HEK293 (cell line): ENCODE measurements at regions not wholly inside any gene's neighbourhood (a gene's known extent, or its start where the extent isn't known, plus 50 kb on each side); places are given as distances from the start of the nearest gene placed in this dataset.

Source experiments
- CTCF ChIA-PET: fragments of 350-600 bp; formaldehyde crosslinking; extraction: SDS; loops from one replicate; lab custom pipeline; 2021; ENCODE audit warnings: antibody characterized with exemption; lab: Yijun Ruan, JAX
- POLR2A ChIA-PET: fragments of 300-600 bp; formaldehyde crosslinking; extraction: SDS; loops from one replicate; lab custom pipeline; 2020; ENCODE audit warnings: antibody characterized with exemption, inconsistent platforms; lab: Yijun Ruan, JAX
- H3K27ac ChIP-seq: fragments of 200-500 bp; sonication (Bioruptor generic); 2 replicates; pipeline ENCODE4 v1.5.1; 2014; ENCODE audit warnings: low read depth, low read length, control low read depth, inconsistent platforms; ENCODE audit errors: extremely low read depth
- H3K36me3 ChIP-seq, 2 experiments: fragments of 200-500 bp in 1 of 2; sonication (Bioruptor generic) in 1 of 2; 1 replicate in 1 of 2; 2 replicates in 1 of 2; pipeline ENCODE4 v1.5.1; 2014 to 2017; ENCODE audit warnings: inconsistent platforms in 2 of 2, low read length in 2 of 2; ENCODE audit not compliant: control insufficient read depth in 2 of 2, insufficient read depth in 1 of 2
- H3K4me1 ChIP-seq: fragments of 200-500 bp; sonication (Bioruptor generic); 2 replicates; pipeline ENCODE4 v1.5.1; 2014; ENCODE audit warnings: mild to moderate bottlenecking, low read length, inconsistent platforms; ENCODE audit not compliant: control insufficient read depth, insufficient read depth
- H3K4me3 ChIP-seq: 2 replicates; pipeline ENCODE4 v1.5.1; 2011; ENCODE audit warnings: low read depth, mild to moderate bottlenecking, control low read depth, low read length, moderate library complexity
- H3K9me3 ChIP-seq: fragments of 200-500 bp; sonication (Bioruptor generic); 2 replicates; pipeline ENCODE4 v1.5.1; 2014; ENCODE audit warnings: low read depth, low read length, inconsistent platforms; ENCODE audit not compliant: control insufficient read depth, insufficient read depth
- ATF2 ChIP-seq: fragments of 450-650 bp; formaldehyde crosslinking; IDR thresholded peaks from 2 replicates; pipeline ENCODE4 v1.5.1; 2016; ENCODE audit warnings: missing biosample characterization, missing genetic modification characterization, low read depth
- BCL11A ChIP-seq: fragments of 450-650 bp; formaldehyde crosslinking; IDR thresholded peaks from 2 replicates; pipeline ENCODE4 v1.5.1; 2016; ENCODE audit warnings: low read depth, missing biosample characterization, missing genetic modification characterization
- GLI2 ChIP-seq: fragments of 450-650 bp; formaldehyde crosslinking; IDR thresholded peaks from 2 replicates; pipeline ENCODE4; 2017; ENCODE audit warnings: missing biosample characterization, missing genetic modification characterization, low read depth, borderline replicate concordance
- HOXD13 ChIP-seq: sonication (generic); formaldehyde crosslinking; IDR thresholded peaks from 2 replicates; pipeline ENCODE4 v1.8.0; 2022; ENCODE audit warnings: missing genetic modification reagents, borderline replicate concordance
- KLF1 ChIP-seq: fragments of 450-650 bp; formaldehyde crosslinking; IDR thresholded peaks from 2 replicates; pipeline ENCODE4 v1.5.1; 2016; ENCODE audit warnings: missing biosample characterization, missing genetic modification characterization
- KLF16 ChIP-seq: fragments of 450-650 bp; formaldehyde crosslinking; IDR thresholded peaks from 2 replicates; pipeline ENCODE4 v1.5.1; 2017; ENCODE audit warnings: missing biosample characterization, missing genetic modification characterization
- RBAK ChIP-seq: fragments of 450-650 bp; formaldehyde crosslinking; IDR thresholded peaks from 2 replicates; pipeline ENCODE4 v1.5.1; 2016; ENCODE audit warnings: missing biosample characterization, missing genetic modification characterization
- SALL2 ChIP-seq: fragments of 450-650 bp; formaldehyde crosslinking; IDR thresholded peaks from 2 replicates; pipeline ENCODE4 v1.5.0; 2017; ENCODE audit warnings: missing biosample characterization, mild to moderate bottlenecking, missing genetic modification characterization, borderline replicate concordance
- SCRT2 ChIP-seq: fragments of 450-650 bp; formaldehyde crosslinking; IDR thresholded peaks from 2 replicates; pipeline ENCODE4 v1.5.1; 2016; ENCODE audit warnings: missing biosample characterization, missing genetic modification characterization
- SETDB1 ChIP-seq: IDR thresholded peaks from one replicate; pipeline ENCODE4 v1.6.1; 2017; ENCODE audit warnings: mild to moderate bottlenecking, low read length, moderate library complexity, mixed read lengths; ENCODE audit not compliant: insufficient read length
- SP2 ChIP-seq: fragments of 450-650 bp; formaldehyde crosslinking; IDR thresholded peaks from 2 replicates; pipeline ENCODE4 v1.5.1; 2016; ENCODE audit warnings: missing biosample characterization, missing genetic modification characterization
- SP7 ChIP-seq: fragments of 450-650 bp; formaldehyde crosslinking; IDR thresholded peaks from 2 replicates; pipeline ENCODE4 v1.5.1; 2016; ENCODE audit warnings: missing biosample characterization, missing genetic modification characterization
- ZBTB26 ChIP-seq: fragments of 450-650 bp; formaldehyde crosslinking; optimal IDR thresholded peaks from 2 replicates; pipeline ENCODE3; 2016; ENCODE audit warnings: missing biosample characterization, mild to moderate bottlenecking, missing genetic modification characterization
- ZBTB8A ChIP-seq: fragments of 450-650 bp; formaldehyde crosslinking; IDR thresholded peaks from 2 replicates; pipeline ENCODE4 v1.5.1; 2016; ENCODE audit warnings: missing biosample characterization, missing genetic modification characterization
- ZEB2 ChIP-seq: fragments of 450-650 bp; formaldehyde crosslinking; IDR thresholded peaks from 2 replicates; pipeline ENCODE4 v1.5.1; 2016; ENCODE audit warnings: missing biosample characterization, missing genetic modification characterization
- ZFP41 ChIP-seq: fragments of 450-650 bp; formaldehyde crosslinking; IDR thresholded peaks from 2 replicates; pipeline ENCODE4 v1.5.1; 2016; ENCODE audit warnings: missing biosample characterization, missing genetic modification characterization, borderline replicate concordance
- ZNF214 ChIP-seq: fragments of 450-650 bp; formaldehyde crosslinking; IDR thresholded peaks from 2 replicates; pipeline ENCODE4 v1.5.1; 2017; ENCODE audit warnings: missing biosample characterization, mild to moderate bottlenecking, missing genetic modification characterization, borderline replicate concordance
- ZNF239 ChIP-seq: fragments of 450-650 bp; formaldehyde crosslinking; IDR thresholded peaks from 2 replicates; pipeline ENCODE4 v1.5.1; 2016; ENCODE audit warnings: missing biosample characterization, missing genetic modification characterization
- ZNF248 ChIP-seq: fragments of 450-650 bp; formaldehyde crosslinking; IDR thresholded peaks from 2 replicates; pipeline ENCODE4 v1.5.1; 2017; ENCODE audit warnings: missing biosample characterization, missing genetic modification characterization
- ZNF354C ChIP-seq: fragments of 450-650 bp; formaldehyde crosslinking; IDR thresholded peaks from 2 replicates; pipeline ENCODE4 v1.5.1; 2016; ENCODE audit warnings: missing biosample characterization, missing genetic modification characterization, low read depth, borderline replicate concordance
- ZNF404 ChIP-seq: fragments of 450-650 bp; formaldehyde crosslinking; IDR thresholded peaks from 2 replicates; pipeline ENCODE4 v1.5.1; 2017; ENCODE audit warnings: missing biosample characterization, missing genetic modification characterization
- ZNF433 ChIP-seq: fragments of 450-650 bp; formaldehyde crosslinking; IDR thresholded peaks from 2 replicates; pipeline ENCODE4 v1.5.1; 2016; ENCODE audit warnings: missing biosample characterization, missing genetic modification characterization, low read depth
- ZNF571 ChIP-seq: fragments of 450-650 bp; formaldehyde crosslinking; IDR thresholded peaks from 2 replicates; pipeline ENCODE4 v1.5.0; 2017; ENCODE audit warnings: missing biosample characterization, missing genetic modification characterization
- ZNF837 ChIP-seq: fragments of 450-650 bp; formaldehyde crosslinking; IDR thresholded peaks from 2 replicates; pipeline ENCODE4 v1.5.1; 2016; ENCODE audit warnings: missing biosample characterization, missing genetic modification characterization
- ZNF843 ChIP-seq: fragments of 450-650 bp; formaldehyde crosslinking; IDR thresholded peaks from 2 replicates; pipeline ENCODE4 v1.5.1; 2016; ENCODE audit warnings: missing biosample characterization, missing genetic modification characterization
- ZSCAN23 ChIP-seq: fragments of 450-650 bp; formaldehyde crosslinking; IDR thresholded peaks from 2 replicates; pipeline ENCODE4 v1.5.1; 2016; ENCODE audit warnings: missing biosample characterization, missing genetic modification characterization

- CTCF ChIA-PET, result interaction anchor here (1.1 kb wide), 1 partner anchor 447 kb away, joined by 3 read pairs; no protein-coding TSS in a partner anchor
- Histone ChIP-seq H3K4me1 (no peaks in the 10 kb centered on the region), H3K36me3 (no peaks in the 10 kb centered on the region), H3K9me3 (no peaks in the 10 kb centered on the region), H3K27ac (no peak overlapping the region)
- POLR2A ChIA-PET, result no interaction called here
- TF ChIP-seq RBAK (tag by site-specific recombination) (no peak), GLI2 (tag by site-specific recombination) (no peak), ZNF248 (tag by site-specific recombination) (no peak), ZSCAN23 (no peak), SP2 (tag by site-specific recombination) (no peak)
- TF ChIP-seq, all 188 proteins: peak for 0
- no peak overlapping the region for H3K4me3 ChIP-seq
Measured at GRCh38 chr6:40340957-40341356, 246.2 kb downstream of the LRFN2 start.

- Histone ChIP-seq H3K4me1 (no peaks in the 10 kb centered on the region), H3K27ac (no peak overlapping the region), H3K36me3 (no peaks in the 10 kb centered on the region), H3K4me3 (no peak overlapping the region), H3K9me3 (no peaks in the 10 kb centered on the region)
- CTCF ChIA-PET, result no interaction called here
- TF ChIP-seq ZNF843 (tag by site-specific recombination) (no peak), ZBTB8A (tag by site-specific recombination) (no peak), HOXD13 (CRISPR knock-in tag) (no peak), KLF1 (tag by site-specific recombination) (no peak)
- POLR2A ChIA-PET, result no interaction called here
Measured at GRCh38 chr6:40340196-40340595, 247.0 kb downstream of the LRFN2 start.

- TF ChIP-seq ZNF571 (tag by site-specific recombination) (no peak), SP7 (no peak), ZNF404 (no peak), ZEB2 (tag by site-specific recombination) (no peak), SCRT2 (no peak), KLF16 (tag by site-specific recombination) (no peak), ATF2 (tag by site-specific recombination) (no peak), SALL2 (tag by site-specific recombination) (no peak), ZNF239 (tag by site-specific recombination) (no peak), BCL11A (tag by site-specific recombination) (no peak), ZBTB26 (tag by site-specific recombination) (no peak), ZNF214 (tag by site-specific recombination) (no peak), ZNF354C (tag by site-specific recombination) (no peak), ZFP41 (tag by site-specific recombination) (no peak), ZNF433 (tag by site-specific recombination) (no peak), ZNF837 (tag by site-specific recombination) (no peak), SETDB1 (no peak)
- no peak overlapping the region for H3K4me3 ChIP-seq
- H3K4me1 ChIP-seq, result no peaks in the 10 kb centered on the region
- no peak overlapping the region for H3K27ac ChIP-seq
- no peaks in the 10 kb centered on the region for H3K9me3 ChIP-seq
- POLR2A ChIA-PET, result no interaction called here
- H3K36me3 ChIP-seq, result no peaks in the 10 kb centered on the region
- CTCF ChIA-PET, result interaction anchor here (0.6 to 1.2 kb wide), 3 partner anchors 20 to 484 kb away, joined by 3 to 5 read pairs (median 4); no protein-coding TSS in a partner anchor
Measured at GRCh38 chr6:40338306-40338705, 248.9 kb downstream of the LRFN2 start.
